Astrocyte (in vitro differentiated cells and primary cell): ENCODE measurements at regions not wholly inside any gene's neighbourhood (a gene's known extent, or its start where the extent isn't known, plus 50 kb on each side); places are given as distances from the start of the nearest gene placed in this dataset.

ENCODE experiments used
- DNase-seq: peaks from one replicate; pipeline ENCODE4 v3.0.0-alpha.2; 2010; ENCODE audit warnings: low read depth
- FAIRE-seq: peaks from 2 replicates; lab custom pipeline; 2011; peaks lifted over from hg19 to GRCh38; lab: Jason Lieb, UNC
- H2AFZ ChIP-seq: 2 replicates; pipeline ENCODE4 v1.6.0; 2012; ENCODE audit warnings: low read depth, low read length, inconsistent platforms
- H3K27ac ChIP-seq: 2 replicates; pipeline ENCODE4 v1.5.1; 2011; ENCODE audit warnings: low read depth, low read length, inconsistent platforms
- H3K27me3 ChIP-seq: 2 replicates; pipeline ENCODE4 v1.6.0; 2011; ENCODE audit warnings: low read length, inconsistent platforms; ENCODE audit not compliant: insufficient read depth
- H3K36me3 ChIP-seq: 2 replicates; pipeline ENCODE4 v1.5.1; 2011; ENCODE audit warnings: low read length, inconsistent platforms; ENCODE audit not compliant: insufficient read depth
- H3K4me1 ChIP-seq: 2 replicates; pipeline ENCODE4 v1.5.1; 2011; ENCODE audit warnings: low read length, inconsistent platforms; ENCODE audit not compliant: insufficient read depth
- H3K4me2 ChIP-seq: 2 replicates; pipeline ENCODE4 v1.6.0; 2012; ENCODE audit warnings: low read length, inconsistent platforms
- H3K4me3 ChIP-seq: 2 replicates; pipeline ENCODE4 v1.5.1; 2011; ENCODE audit warnings: low read depth, mild to moderate bottlenecking, low read length, inconsistent platforms; ENCODE audit not compliant: insufficient read depth
- H3K79me2 ChIP-seq: 2 replicates; pipeline ENCODE4 v1.6.0; 2012; ENCODE audit warnings: mild to moderate bottlenecking, low read length, inconsistent platforms; ENCODE audit not compliant: insufficient read depth
- H3K9ac ChIP-seq: 2 replicates; pipeline ENCODE4 v1.6.0; 2012; ENCODE audit warnings: mild to moderate bottlenecking, low read length, inconsistent platforms
- H3K9me3 ChIP-seq: 2 replicates; pipeline ENCODE4 v1.5.1; 2012; ENCODE audit warnings: low read depth, mild to moderate bottlenecking, low read length, inconsistent platforms; ENCODE audit not compliant: insufficient read depth
- H4K20me1 ChIP-seq: 2 replicates; pipeline ENCODE4 v1.6.0; 2012; ENCODE audit warnings: low read length, inconsistent platforms; ENCODE audit not compliant: insufficient read depth
- H3K27ac Mint-ChIP-seq: one replicate; pipeline ENCODE4 v1.8.0; 2021; ENCODE audit warnings: mild to moderate bottlenecking, mixed read lengths; ENCODE audit not compliant: unreplicated experiment
- H3K27me3 Mint-ChIP-seq: one replicate; pipeline ENCODE4 v1.8.0; 2021; ENCODE audit warnings: low read depth, mixed read lengths; ENCODE audit not compliant: unreplicated experiment
- H3K36me3 Mint-ChIP-seq: one replicate; pipeline ENCODE4 v1.8.0; 2021; ENCODE audit warnings: low read depth, mixed read lengths; ENCODE audit not compliant: unreplicated experiment
- H3K4me1 Mint-ChIP-seq: one replicate; pipeline ENCODE4 v1.8.0; 2021; ENCODE audit warnings: low read depth, mixed read lengths; ENCODE audit not compliant: unreplicated experiment
- H3K4me3 Mint-ChIP-seq: one replicate; pipeline ENCODE4 v1.8.0; 2021; ENCODE audit warnings: mild to moderate bottlenecking, moderate library complexity, mixed read lengths; ENCODE audit not compliant: unreplicated experiment
- H3K9me3 Mint-ChIP-seq: one replicate; pipeline ENCODE4 v1.8.0; 2021; ENCODE audit warnings: mild to moderate bottlenecking, mixed read lengths; ENCODE audit not compliant: unreplicated experiment
- CTCF ChIP-seq: IDR thresholded peaks from 2 replicates; pipeline ENCODE4 v1.5.1; 2011; ENCODE audit warnings: low read depth, mild to moderate bottlenecking, inconsistent platforms, low read length, moderate library complexity; ENCODE audit not compliant: insufficient read depth
- EZH2 ChIP-seq: IDR thresholded peaks from 2 replicates; pipeline ENCODE4 v1.6.1; 2012; ENCODE audit warnings: mild to moderate bottlenecking, low read length, inconsistent platforms; ENCODE audit not compliant: insufficient read depth

GRCh38 chr17:14547556-14547955 lies 246.7 kb downstream of the HS3ST3B1 start:
- FAIRE-seq, result no peak
- Mint-ChIP-seq H3K27ac (no peak overlapping the region), H3K9me3 (no peaks in the 10 kb centered on the region)

GRCh38 chr17:14547016-14547415 lies 246.1 kb downstream of the HS3ST3B1 start:
- Histone ChIP-seq H2AFZ (no peak overlapping the region), H3K27ac (no peak overlapping the region), H3K36me3 (no peaks in the 10 kb centered on the region), H4K20me1 (no peaks in the 10 kb centered on the region), H3K4me2 (no peak overlapping the region), H3K9me3 (no peaks in the 10 kb centered on the region), H3K9ac (no peak overlapping the region), H3K4me3 (no peak overlapping the region), H3K27me3 (no peaks in the 10 kb centered on the region), H3K4me1 (no peaks in the 10 kb centered on the region), H3K79me2 (no peaks in the 10 kb centered on the region)
- peaks cover 2% of the 10 kb centered on the region for H3K27me3 Mint-ChIP-seq
- no peak for TF ChIP-seq EZH2
- H3K4me1 Mint-ChIP-seq, result no peaks in the 10 kb centered on the region
- FAIRE-seq (no peak), DNase-seq (no peak)
- no peaks in the 10 kb centered on the region for H3K9me3 Mint-ChIP-seq
- H3K36me3 Mint-ChIP-seq, result no peaks in the 10 kb centered on the region
- no peak overlapping the region for H3K4me3 Mint-ChIP-seq
- H3K27ac Mint-ChIP-seq, result no peak overlapping the region

More at GRCh38 chr17:14547556-14547955, 246.7 kb downstream of the HS3ST3B1 start:
- no peaks in the 10 kb centered on the region for H3K4me1 Mint-ChIP-seq
- H3K4me3 Mint-ChIP-seq, result no peak overlapping the region
- H3K27me3 Mint-ChIP-seq, result peaks cover 2% of the 10 kb centered on the region
- Histone ChIP-seq H3K4me3 (no peak overlapping the region), H3K9ac (no peak overlapping the region), H3K4me2 (no peak overlapping the region), H4K20me1 (no peaks in the 10 kb centered on the region), H3K36me3 (no peaks in the 10 kb centered on the region), H3K9me3 (no peaks in the 10 kb centered on the region), H3K27ac (no peak overlapping the region), H3K79me2 (no peaks in the 10 kb centered on the region), H2AFZ (no peak overlapping the region), H3K4me1 (no peaks in the 10 kb centered on the region), H3K27me3 (no peaks in the 10 kb centered on the region)
- no peaks in the 10 kb centered on the region for H3K36me3 Mint-ChIP-seq
- DNase-seq, result no peak
- TF ChIP-seq CTCF, result no peak
- no peak for TF ChIP-seq EZH2

GRCh38 chr17:14545156-14545906 lies 244.4 kb downstream of the HS3ST3B1 start:
- no peaks in the 10 kb centered on the region for H3K27me3 ChIP-seq
- no peaks in the 10 kb centered on the region for H3K79me2 ChIP-seq
- no peaks in the 10 kb centered on the region for H3K36me3 ChIP-seq
- H3K9me3 ChIP-seq, result no peaks in the 10 kb centered on the region
- no peaks in the 10 kb centered on the region for H4K20me1 ChIP-seq
- no peak overlapping the region for H2AFZ ChIP-seq
- FAIRE-seq (no peak), DNase-seq (no peak)
- H3K4me1 ChIP-seq, result no peaks in the 10 kb centered on the region
- Mint-ChIP-seq H3K27ac (no peak overlapping the region), H3K4me3 (no peak overlapping the region), H3K4me1 (no peaks in the 10 kb centered on the region), H3K36me3 (no peaks in the 10 kb centered on the region), H3K27me3 (peaks cover 1% of the 10 kb centered on the region), H3K9me3 (no peaks in the 10 kb centered on the region)
- TF ChIP-seq EZH2, result no peak
- no peak for TF ChIP-seq CTCF
- H3K27ac ChIP-seq, result no peak overlapping the region
- H3K9ac ChIP-seq, result no peak overlapping the region
- no peak overlapping the region for H3K4me3 ChIP-seq
- no peak overlapping the region for H3K4me2 ChIP-seq
